ENCODE measurements at regions not wholly inside any gene's neighbourhood (a gene's known extent, or its start where the extent isn't known, plus 50 kb on each side); places are given as distances from the start of the nearest gene placed in this dataset.

- Mint-ChIP-seq H3K27ac (no peak overlapping the region), H3K27me3 (ENCODE audit: insufficient read depth) (no peaks in the 10 kb centered on the region)
These were observed 305.0 kb upstream of the MON1B start for GRCh38 chr16:76885776-76886537.

GRCh38 chr16:76897816-76898215 lies 293.2 kb upstream of the MON1B start:
- no peaks in the 10 kb centered on the region for H3K27me3 ChIP-seq (ENCODE audit: control insufficient read depth, insufficient read depth, low read length, poor library complexity, severe bottlenecking)
- no peak for TF ChIP-seq CTCF (conservative IDR thresholded peaks at IDR 0.05)
- no peak overlapping the region for H3K9ac ChIP-seq (ENCODE audit: extremely low read depth, low read length, poor library complexity, severe bottlenecking)
- no peaks in the 10 kb centered on the region for H3K36me3 Mint-ChIP-seq (ENCODE audit: low read depth)
- no peaks in the 10 kb centered on the region for H3K4me1 ChIP-seq (ENCODE audit: control insufficient read depth, insufficient read depth, low read length)
- no peak overlapping the region for H3K27ac ChIP-seq (ENCODE audit: low read depth, low read length)
- no peak overlapping the region for H3K4me3 ChIP-seq (ENCODE audit: low read length)
- H3K4me1 Mint-ChIP-seq, result no peaks in the 10 kb centered on the region
- H3K4me3 Mint-ChIP-seq, result no peak overlapping the region
- no peaks in the 10 kb centered on the region for H3K27me3 Mint-ChIP-seq (ENCODE audit: insufficient read depth)
- H3K36me3 ChIP-seq (ENCODE audit: control insufficient read depth, insufficient read depth, low read length), result no peaks in the 10 kb centered on the region
- peaks cover 8% of the 10 kb centered on the region for H3K9me3 ChIP-seq (ENCODE audit: control insufficient read depth, low read length)
- no CpG with 5 or more reads among the region's 1 CpG for WGBS, 2 experiments (ENCODE audit: insufficient coverage in 1 of 2, insufficient read length in 1 of 2)
- H3K27ac Mint-ChIP-seq, result no peak overlapping the region
- DNase-seq, result no peak
- peaks cover 10% of the 10 kb centered on the region for H3K9me3 Mint-ChIP-seq

More at GRCh38 chr16:76885776-76886537, 305.0 kb upstream of the MON1B start:
- Mint-ChIP-seq H3K9me3 (no peaks in the 10 kb centered on the region), H3K4me1 (no peaks in the 10 kb centered on the region), H3K36me3 (ENCODE audit: low read depth) (no peaks in the 10 kb centered on the region), H3K4me3 (no peak overlapping the region)
- WGBS, 2 experiments (ENCODE audit: insufficient coverage in 1 of 2, insufficient read length in 1 of 2), result 82 to 100% methylated on average over 2 to 5 of the region's 5 CpGs
- no peak for TF ChIP-seq CTCF (conservative IDR thresholded peaks at IDR 0.05)
- no peak for DNase-seq
- Histone ChIP-seq H3K9ac (ENCODE audit: extremely low read depth, low read length, poor library complexity, severe bottlenecking) (no peak overlapping the region), H3K9me3 (ENCODE audit: control insufficient read depth, low read length) (no peaks in the 10 kb centered on the region), H3K27me3 (ENCODE audit: control insufficient read depth, insufficient read depth, low read length, poor library complexity, severe bottlenecking) (no peaks in the 10 kb centered on the region), H3K4me3 (ENCODE audit: low read length) (no peak overlapping the region), H3K36me3 (ENCODE audit: control insufficient read depth, insufficient read depth, low read length) (no peaks in the 10 kb centered on the region), H3K27ac (ENCODE audit: low read depth, low read length) (no peak overlapping the region), H3K4me1 (ENCODE audit: control insufficient read depth, insufficient read depth, low read length) (no peaks in the 10 kb centered on the region)

GRCh38 chr16:76899767-76900166 lies 291.2 kb upstream of the MON1B start:
- Histone ChIP-seq H3K9ac (ENCODE audit: extremely low read depth, low read length, poor library complexity, severe bottlenecking) (no peak overlapping the region), H3K27me3 (ENCODE audit: control insufficient read depth, insufficient read depth, low read length, poor library complexity, severe bottlenecking) (no peaks in the 10 kb centered on the region), H3K36me3 (ENCODE audit: control insufficient read depth, insufficient read depth, low read length) (no peaks in the 10 kb centered on the region), H3K9me3 (ENCODE audit: control insufficient read depth, low read length) (peaks cover 5% of the 10 kb centered on the region), H3K4me3 (ENCODE audit: low read length) (no peak overlapping the region), H3K27ac (ENCODE audit: low read depth, low read length) (no peak overlapping the region), H3K4me1 (ENCODE audit: control insufficient read depth, insufficient read depth, low read length) (no peaks in the 10 kb centered on the region)
- no peaks in the 10 kb centered on the region for H3K4me1 Mint-ChIP-seq
- no peaks in the 10 kb centered on the region for H3K27me3 Mint-ChIP-seq (ENCODE audit: insufficient read depth)
- no peak overlapping the region for H3K4me3 Mint-ChIP-seq
- H3K27ac Mint-ChIP-seq, result no peak overlapping the region
- DNase-seq, result no peak
- no peaks in the 10 kb centered on the region for H3K36me3 Mint-ChIP-seq (ENCODE audit: low read depth)
- H3K9me3 Mint-ChIP-seq, result peaks cover 5% of the 10 kb centered on the region
- no peak for TF ChIP-seq CTCF (conservative IDR thresholded peaks at IDR 0.05)
